ENCODE measurements at regions not wholly inside any gene's neighbourhood (a gene's known extent, or its start where the extent isn't known, plus 50 kb on each side); places are given as distances from the start of the nearest gene placed in this dataset.

- no peak for DNase-seq
- TF ChIP-seq CTCF (IDR thresholded peaks at IDR 0.05) (no peak), POLR2AphosphoS5 (IDR thresholded peaks at IDR 0.05) (no peak), POLR2A (IDR thresholded peaks at IDR 0.05) (no peak), EP300 (IDR thresholded peaks at IDR 0.05) (no peak)
- Histone ChIP-seq H3K9me3 (peaks cover 0 to 25% (median 0%) of the 10 kb centered on the region in 4 donors), H3K4me1 (peaks cover 0 to 4% (median 0%) of the 10 kb centered on the region in 4 donors), H3K4me3 (no peak overlapping the region), H3K36me3 (no peaks in the 10 kb centered on the region), H3K27me3 (no peaks in the 10 kb centered on the region), H3K27ac (no peak overlapping the region)
- ATAC-seq (ENCODE audit: low FRiP score in 2 of 2), result peak in 1 of 2 donors; percentile 53
Measured at GRCh38 chr6:19268718-19269117, 568.5 kb upstream of the ID4 start.

- Histone ChIP-seq H3K27ac (no peak overlapping the region), H3K4me3 (no peak overlapping the region), H3K27me3 (no peaks in the 10 kb centered on the region), H3K9me3 (peaks cover 0 to 25% (median 0%) of the 10 kb centered on the region in 4 donors), H3K36me3 (no peaks in the 10 kb centered on the region), H3K4me1 (peaks cover 0 to 4% (median 0%) of the 10 kb centered on the region in 4 donors)
- TF ChIP-seq POLR2A (IDR thresholded peaks at IDR 0.05) (no peak), CTCF (IDR thresholded peaks at IDR 0.05) (no peak), EP300 (IDR thresholded peaks at IDR 0.05) (no peak), POLR2AphosphoS5 (IDR thresholded peaks at IDR 0.05) (no peak)
- DNase-seq, result no peak
- WGBS, 2 donors, result 72 to 94% methylated on average over 2 to 3 of the region's 5 CpGs
- ATAC-seq (ENCODE audit: low FRiP score in 2 of 2), result peak in 1 of 2 donors; percentile 51
Measured at GRCh38 chr6:19269341-19269898, 567.8 kb upstream of the ID4 start.

GRCh38 chr6:19270616-19271015 is 566.6 kb upstream of the ID4 start:
- Histone ChIP-seq H3K4me3 (no peak overlapping the region), H3K27me3 (no peaks in the 10 kb centered on the region), H3K36me3 (no peaks in the 10 kb centered on the region), H3K9me3 (peaks cover 0 to 25% (median 0%) of the 10 kb centered on the region in 4 donors), H3K27ac (no peak overlapping the region), H3K4me1 (peaks cover 0 to 4% (median 0%) of the 10 kb centered on the region in 4 donors)
- WGBS, 2 donors, result 87 to 91% methylated on average over 10 to 15 of the region's 15 CpGs
- TF ChIP-seq POLR2A (IDR thresholded peaks at IDR 0.05) (no peak), CTCF (IDR thresholded peaks at IDR 0.05) (no peak), EP300 (IDR thresholded peaks at IDR 0.05) (no peak), POLR2AphosphoS5 (IDR thresholded peaks at IDR 0.05) (no peak)
- no peak for ATAC-seq (ENCODE audit: low FRiP score in 2 of 2)
- peak in 1 of 2 donors; percentile 71 for DNase-seq

GRCh38 chr6:19279273-19279684 is 557.9 kb upstream of the ID4 start:
- Histone ChIP-seq H3K27ac (no peak overlapping the region), H3K36me3 (no peaks in the 10 kb centered on the region), H3K9me3 (no peaks in the 10 kb centered on the region), H3K4me3 (peak overlapping the region in 2 of 4 donors; percentile 20 to 27), H3K27me3 (no peaks in the 10 kb centered on the region), H3K4me1 (peaks cover 0 to 6% (median 3%) of the 10 kb centered on the region in 4 donors)
- peak in 1 of 2 donors; percentile 28 for ATAC-seq (ENCODE audit: low FRiP score in 2 of 2)
- no peak for TF ChIP-seq CTCF (IDR thresholded peaks at IDR 0.05)
- no peak for TF ChIP-seq POLR2AphosphoS5 (IDR thresholded peaks at IDR 0.05)
- TF ChIP-seq POLR2A (IDR thresholded peaks at IDR 0.05), result no peak
- WGBS, 2 donors, result 39 to 48% methylated on average over 2 of the region's 2 CpGs
- no peak for DNase-seq

- no peak overlapping the region for H3K4me3 ChIP-seq
- TF ChIP-seq POLR2A (IDR thresholded peaks at IDR 0.05) (no peak), EP300 (IDR thresholded peaks at IDR 0.05) (no peak), CTCF (IDR thresholded peaks at IDR 0.05) (no peak), POLR2AphosphoS5 (IDR thresholded peaks at IDR 0.05) (no peak)
- no peaks in the 10 kb centered on the region for H3K27me3 ChIP-seq
- no peaks in the 10 kb centered on the region for H3K36me3 ChIP-seq
- H3K4me1 ChIP-seq, result no peaks in the 10 kb centered on the region
- H3K9me3 ChIP-seq, result no peaks in the 10 kb centered on the region
- 72 to 80% methylated on average over 1 of the region's 1 CpG for WGBS, 2 donors
- no peak overlapping the region for H3K27ac ChIP-seq
- no peak for DNase-seq
- ATAC-seq (ENCODE audit: low FRiP score in 2 of 2), result no peak
Measured at GRCh38 chr6:19287928-19288327, 549.2 kb upstream of the ID4 start.

Data from upper lobe of left lung (tissue), 6 donors.